GM19467 (cell line): ENCODE measurements at regions not wholly inside any gene's neighbourhood (a gene's known extent, or its start where the extent isn't known, plus 50 kb on each side); places are given as distances from the start of the nearest gene placed in this dataset.

ENCODE experiments used
- ATAC-seq: cut with Tn5 transposase; IDR thresholded peaks from one replicate; pipeline ENCODE4 v1.9.1; 2021; ENCODE audit warnings: mild to moderate bottlenecking, moderate library complexity; ENCODE audit not compliant: unreplicated experiment

- ATAC-seq: no peak
Measured at GRCh38 chr7:88515301-88515700, 208.6 kb upstream of the STEAP4 start.

DNA sequence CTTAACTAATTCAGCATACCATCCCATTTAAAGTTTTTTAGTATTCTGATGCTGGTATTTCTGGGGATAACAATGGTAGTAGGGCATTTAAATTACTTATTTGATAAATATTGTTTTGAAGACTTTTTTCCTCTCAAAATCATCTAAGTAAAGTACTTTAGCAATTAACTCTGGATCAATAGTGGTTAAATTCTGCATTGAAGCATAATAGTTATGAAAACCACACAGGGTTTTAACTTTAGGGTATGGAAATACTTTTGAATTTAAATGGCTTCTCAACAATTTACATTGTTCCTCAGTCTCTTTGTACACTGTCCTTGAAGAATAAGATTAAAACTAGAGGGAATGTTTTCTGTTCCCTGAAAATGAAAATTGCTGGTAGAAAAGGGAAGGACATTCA is 202.6 kb upstream of the STEAP4 start:
- ATAC-seq: no peak

DNA sequence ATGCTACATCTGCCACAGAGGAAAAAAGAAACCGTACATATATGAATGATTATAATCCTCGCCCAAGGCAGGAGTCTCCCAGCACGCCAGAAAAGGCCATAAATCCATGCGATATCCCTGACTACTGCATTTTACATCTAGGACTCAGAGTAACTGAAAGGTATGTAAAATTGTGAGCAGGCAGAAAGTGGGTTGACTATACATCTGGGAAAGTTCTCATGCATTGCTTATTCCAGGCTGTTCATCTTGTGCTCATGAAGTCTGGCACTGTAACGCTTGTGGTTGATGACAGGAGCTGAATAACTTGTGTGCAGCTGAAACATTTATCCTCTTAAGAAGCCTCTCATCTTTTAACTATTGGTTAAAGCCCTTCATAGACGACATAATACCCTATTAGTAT is 193.4 kb upstream of the STEAP4 start:
- no peak for ATAC-seq

DNA sequence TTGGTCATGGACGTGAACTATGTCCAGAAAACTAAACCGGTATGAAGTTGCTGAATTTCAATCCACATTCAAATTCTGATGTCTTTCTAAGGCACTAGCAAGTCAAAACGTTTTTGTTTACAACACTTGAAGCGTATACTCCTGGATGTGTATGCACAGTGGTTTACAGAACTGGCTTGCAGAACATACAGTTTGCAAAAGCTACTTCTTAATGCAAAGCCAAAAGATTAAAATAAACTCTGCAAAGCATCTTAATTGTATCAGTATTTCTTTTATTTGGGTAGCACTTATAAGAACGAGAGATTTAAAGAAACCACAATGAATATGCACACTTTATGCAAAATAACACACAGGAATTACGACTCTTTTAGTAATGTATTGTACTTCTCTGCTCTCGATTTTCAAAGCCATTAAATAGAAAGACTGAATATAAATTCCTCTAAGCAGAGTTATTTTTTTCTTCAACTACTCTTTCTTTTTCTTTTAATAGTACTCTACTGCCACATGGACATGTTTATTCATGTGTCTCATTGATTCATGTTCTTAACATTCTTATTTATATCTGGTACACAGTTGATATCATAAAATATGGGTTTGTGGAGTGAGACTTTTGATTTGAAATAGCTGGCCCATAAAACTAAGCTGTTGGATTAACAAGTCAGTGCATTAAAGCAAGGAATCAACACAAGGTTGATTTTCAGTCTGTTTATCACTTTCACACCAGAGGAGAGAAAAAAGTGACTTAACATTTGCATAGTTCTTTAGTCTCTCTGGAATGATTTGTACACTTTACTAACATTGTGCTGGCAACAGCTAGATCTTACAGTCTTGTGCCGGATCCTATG is 189.4 kb upstream of the STEAP4 start:
- ATAC-seq: no peak

DNA sequence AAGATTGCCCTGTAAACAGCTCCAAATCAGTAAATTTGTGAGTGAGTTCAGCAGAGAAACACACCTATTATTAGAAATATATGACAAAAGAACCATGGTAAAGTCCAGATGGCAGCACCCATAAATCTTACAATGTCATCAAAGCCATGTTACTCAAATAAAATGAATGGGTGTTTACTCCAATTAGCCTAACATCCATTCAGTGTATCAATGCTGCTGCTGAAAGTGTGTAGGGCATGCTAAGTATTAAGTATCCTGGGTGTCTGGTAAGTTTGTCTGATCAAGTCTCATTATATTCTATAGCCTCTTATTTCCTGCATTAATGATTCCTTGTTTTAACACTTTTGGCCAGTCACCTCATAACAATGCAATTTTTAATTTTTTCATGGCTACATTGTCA is 185.5 kb upstream of the STEAP4 start:
- no peak for ATAC-seq

DNA sequence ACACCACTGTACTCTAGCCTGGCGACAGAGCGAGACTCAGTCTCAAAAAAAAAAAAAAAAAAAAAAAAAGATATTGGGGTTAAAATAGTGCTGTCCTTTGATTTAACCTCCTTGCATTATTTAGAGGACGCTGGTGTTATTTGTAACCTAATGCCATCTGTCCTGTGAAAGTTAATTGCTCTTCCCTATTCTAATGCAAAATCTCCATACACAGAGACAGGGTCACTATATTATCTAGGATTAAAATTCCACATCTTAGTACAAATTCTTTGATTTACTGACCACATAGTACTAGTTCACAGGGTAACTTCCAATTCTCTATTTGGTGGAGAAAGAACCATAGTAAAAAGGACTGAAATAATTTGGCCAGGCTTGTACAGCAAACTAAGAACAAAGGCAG is 184.2 kb upstream of the STEAP4 start:
- ATAC-seq: no peak

DNA sequence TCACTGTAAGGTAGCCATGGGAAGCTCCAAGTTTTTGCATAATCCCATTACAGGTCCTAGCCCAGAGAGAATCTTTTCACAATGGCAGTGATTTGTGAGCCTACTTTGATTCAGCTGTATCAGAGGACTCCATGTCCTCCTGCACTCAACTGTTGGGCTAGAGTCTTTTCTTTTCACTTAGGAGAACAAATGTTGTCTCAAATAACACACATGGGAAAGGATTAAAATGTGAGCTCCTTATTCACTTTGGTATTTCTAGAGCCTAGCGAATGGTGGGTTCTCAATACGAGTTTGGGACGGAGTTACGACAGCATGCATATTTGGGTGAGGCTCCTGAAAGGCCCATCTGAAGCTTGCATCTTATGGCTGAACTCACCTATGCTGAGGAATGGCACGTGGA is 183.5 kb upstream of the STEAP4 start:
- no peak for ATAC-seq

GRCh38 chr7:88485821-88486220 is 179.1 kb upstream of the STEAP4 start:
- ATAC-seq: no peak

- ATAC-seq: no peak
Measured at GRCh38 chr7:88484551-88484950, 177.9 kb upstream of the STEAP4 start.

DNA sequence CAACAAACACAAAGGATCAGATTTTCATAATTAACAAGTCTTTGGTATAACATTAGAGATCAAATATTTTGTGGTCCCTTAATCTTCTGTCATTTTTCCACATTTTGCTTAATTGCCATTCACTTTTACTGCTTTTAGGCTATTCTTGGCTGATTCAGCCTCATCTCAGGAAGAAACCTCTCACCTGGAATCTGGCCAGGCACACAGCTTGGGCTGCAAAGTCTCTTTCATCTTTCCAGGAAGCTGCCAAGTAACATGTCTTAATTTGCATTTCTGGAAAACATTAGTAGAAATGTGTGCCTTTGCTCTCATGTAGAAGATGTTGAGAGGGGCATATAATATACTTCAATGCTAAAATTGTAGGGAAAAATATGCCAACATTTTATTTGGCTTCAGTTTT is 174.2 kb upstream of the STEAP4 start:
- ATAC-seq: no peak

- no peak for ATAC-seq
Measured at GRCh38 chr7:88480271-88480670, 173.6 kb upstream of the STEAP4 start.

DNA sequence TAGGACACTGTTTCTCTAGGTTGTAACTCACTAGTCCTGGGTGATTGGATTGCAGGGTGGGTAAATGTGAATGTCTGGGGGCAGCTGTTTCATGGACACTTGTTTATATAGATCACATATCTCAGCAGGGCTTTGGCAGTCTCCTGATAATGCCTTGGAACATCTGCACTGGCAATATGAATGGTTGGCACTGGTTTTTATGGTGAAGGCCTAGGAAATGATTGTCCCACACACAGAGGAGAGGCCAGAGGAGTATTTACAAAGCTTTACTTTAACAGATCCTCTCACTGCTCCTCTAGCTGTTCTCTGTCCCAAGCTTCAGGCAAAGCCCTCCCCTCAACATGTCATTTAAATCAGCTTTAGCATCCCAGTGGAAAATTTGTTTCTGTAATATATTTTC is 171.3 kb upstream of the STEAP4 start:
- no peak for ATAC-seq

GRCh38 chr7:88465600-88465999 is 158.9 kb upstream of the STEAP4 start:
- ATAC-seq: no peak

DNA sequence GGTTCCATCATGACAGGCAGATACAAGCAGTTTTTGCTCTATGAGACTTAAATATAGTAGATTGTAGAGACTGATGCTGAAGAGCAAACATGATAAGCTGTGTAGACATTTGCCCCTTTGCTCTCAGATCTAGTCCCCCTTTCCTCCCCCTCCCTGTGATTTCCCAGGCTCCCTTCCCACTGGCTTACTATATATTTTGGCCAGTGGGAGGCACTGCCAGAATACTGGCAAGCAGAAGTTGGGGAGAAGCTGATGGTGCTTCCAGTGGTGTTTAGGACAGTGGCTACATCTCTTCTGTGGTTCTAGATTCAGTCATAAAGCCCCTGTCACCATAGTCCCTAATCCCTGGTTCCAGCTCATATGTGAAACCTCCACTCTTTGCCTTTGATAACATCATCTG is 156.1 kb upstream of the STEAP4 start:
- ATAC-seq: no peak

- ATAC-seq: no peak
Measured at GRCh38 chr7:88460650-88461049, 154.0 kb upstream of the STEAP4 start.

- ATAC-seq: no peak
Measured at GRCh38 chr7:88458946-88459345, 152.3 kb upstream of the STEAP4 start.

GRCh38 chr7:88458279-88458678 is 151.6 kb upstream of the STEAP4 start:
- no peak for ATAC-seq

GRCh38 chr7:88457320-88457719 is 150.6 kb upstream of the STEAP4 start:
- ATAC-seq: no peak

- no peak for ATAC-seq
Measured at GRCh38 chr7:88456490-88456889, 149.8 kb upstream of the STEAP4 start.

DNA sequence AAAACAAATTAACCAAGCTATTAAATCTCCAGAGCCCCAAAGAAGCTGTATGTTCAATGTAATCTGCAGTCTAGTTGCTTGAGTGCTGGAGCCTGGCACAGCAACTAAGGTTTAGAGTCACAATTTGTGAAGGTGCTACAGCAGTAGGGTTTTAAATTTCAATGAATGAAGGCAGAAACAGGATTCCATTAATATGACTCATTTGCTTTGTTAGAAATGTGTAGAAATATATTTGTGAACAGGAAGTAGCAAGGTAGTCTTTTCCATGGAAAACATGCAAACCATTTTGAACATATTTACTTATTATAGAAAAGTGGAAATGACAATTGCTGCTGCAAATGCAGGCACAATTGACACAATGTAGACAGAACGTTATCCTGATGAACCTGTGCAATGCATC is 149.0 kb upstream of the STEAP4 start:
- no peak for ATAC-seq

DNA sequence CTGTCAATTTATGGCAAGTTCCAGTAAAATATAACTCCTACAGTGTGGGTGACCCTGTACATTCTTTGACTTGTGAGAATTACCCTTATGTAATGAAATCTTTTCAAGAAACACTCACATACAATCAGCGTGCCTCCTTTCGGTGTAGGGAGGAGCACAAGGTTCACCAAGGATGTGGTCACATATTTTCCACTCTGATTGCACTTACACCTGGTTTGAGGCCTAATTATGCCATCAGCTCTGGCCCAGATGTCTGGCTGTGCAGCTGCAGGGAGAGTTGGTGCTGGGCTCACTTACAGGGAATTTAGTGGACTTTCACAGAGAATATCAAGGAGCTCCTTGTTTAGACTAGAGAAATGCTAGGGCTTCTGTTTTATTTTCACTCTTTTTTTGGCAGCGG is 146.0 kb upstream of the STEAP4 start:
- ATAC-seq: no peak

DNA sequence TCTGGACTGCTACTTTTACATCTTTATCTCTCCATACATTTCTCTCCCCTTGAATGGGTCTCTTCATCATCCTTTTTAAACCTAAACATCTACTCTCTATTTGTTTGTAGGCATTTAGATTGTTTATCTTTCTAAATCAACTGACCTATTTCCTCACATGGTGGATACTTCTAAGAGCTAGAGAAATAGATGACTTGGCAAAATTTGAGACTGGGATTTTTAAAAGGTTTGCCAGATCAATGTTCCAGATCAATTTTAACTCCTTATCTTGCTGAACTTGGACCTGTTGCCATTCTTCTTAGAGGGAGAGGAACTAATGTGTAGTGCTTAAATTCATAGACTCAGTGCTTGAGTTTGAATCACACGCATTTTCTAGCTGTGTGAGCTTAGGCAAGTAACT is 144.2 kb upstream of the STEAP4 start:
- ATAC-seq: no peak

- no peak for ATAC-seq
Measured at GRCh38 chr7:88449410-88449809, 142.7 kb upstream of the STEAP4 start.
